HFFc6 (cell line): ENCODE measurements at regions not wholly inside any gene's neighbourhood (a gene's known extent, or its start where the extent isn't known, plus 50 kb on each side); places are given as distances from the start of the nearest gene placed in this dataset.

ENCODE experiments used
- DNase-seq: peaks from one replicate; pipeline ENCODE4 v3.0.0-alpha.2; 2018
- H3K27ac Mint-ChIP-seq: 2 replicates; pipeline ENCODE4 v1.8.0; 2020; ENCODE audit warnings: mild to moderate bottlenecking, mixed read lengths
- H3K27me3 Mint-ChIP-seq: 2 replicates; pipeline ENCODE4 v1.8.0; 2021; ENCODE audit warnings: mild to moderate bottlenecking, moderate library complexity, mixed read lengths; ENCODE audit not compliant: insufficient read depth
- H3K36me3 Mint-ChIP-seq: 2 replicates; pipeline ENCODE4 v1.8.0; 2021; ENCODE audit warnings: low read depth, mixed read lengths
- H3K4me1 Mint-ChIP-seq: 2 replicates; pipeline ENCODE4 v1.8.0; 2020; ENCODE audit warnings: low read depth, mixed read lengths
- H3K4me3 Mint-ChIP-seq: 2 replicates; pipeline ENCODE4 v1.8.0; 2020; ENCODE audit warnings: mild to moderate bottlenecking, moderate library complexity, mixed read lengths
- H3K9me3 Mint-ChIP-seq: 2 replicates; pipeline ENCODE4 v1.8.0; 2020; ENCODE audit warnings: mild to moderate bottlenecking, mixed read lengths
- TF ChIP-seq, protein P1 (sequence below): fragments of 200-600 bp; sonication (generic); IDR thresholded peaks from 2 replicates; pipeline ENCODE4 v1.5.0; 2021; ENCODE audit warnings: antibody characterized with exemption, mild to moderate bottlenecking

DNA sequence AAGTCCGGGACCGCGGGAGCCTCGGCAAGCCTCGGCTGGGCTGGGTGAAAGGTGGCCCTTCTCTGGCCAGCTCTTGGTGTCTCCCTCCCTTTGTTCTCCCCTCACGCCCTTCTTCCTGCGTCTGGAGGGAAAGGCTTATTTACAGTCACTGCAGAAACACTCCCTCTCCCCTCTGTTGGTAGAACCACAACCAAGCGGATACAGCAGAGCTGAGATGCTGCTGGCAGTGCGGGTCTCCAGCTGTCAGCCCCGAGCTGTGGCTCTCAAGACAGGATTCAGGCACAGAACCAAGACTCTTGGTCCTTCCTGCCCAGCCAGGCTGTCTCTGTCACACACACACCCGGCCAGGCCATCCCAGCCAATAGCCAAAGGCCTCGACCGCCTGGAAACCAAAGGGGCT lies 133.3 kb downstream of the ENGASE start:
- Mint-ChIP-seq H3K4me3 (no peak overlapping the region), H3K27me3 (peaks cover 36% of the 10 kb centered on the region), H3K4me1 (no peaks in the 10 kb centered on the region), H3K27ac (no peak overlapping the region), H3K36me3 (no peaks in the 10 kb centered on the region), H3K9me3 (no peaks in the 10 kb centered on the region)
- no peak for DNase-seq
- TF ChIP-seq, protein P1, sequence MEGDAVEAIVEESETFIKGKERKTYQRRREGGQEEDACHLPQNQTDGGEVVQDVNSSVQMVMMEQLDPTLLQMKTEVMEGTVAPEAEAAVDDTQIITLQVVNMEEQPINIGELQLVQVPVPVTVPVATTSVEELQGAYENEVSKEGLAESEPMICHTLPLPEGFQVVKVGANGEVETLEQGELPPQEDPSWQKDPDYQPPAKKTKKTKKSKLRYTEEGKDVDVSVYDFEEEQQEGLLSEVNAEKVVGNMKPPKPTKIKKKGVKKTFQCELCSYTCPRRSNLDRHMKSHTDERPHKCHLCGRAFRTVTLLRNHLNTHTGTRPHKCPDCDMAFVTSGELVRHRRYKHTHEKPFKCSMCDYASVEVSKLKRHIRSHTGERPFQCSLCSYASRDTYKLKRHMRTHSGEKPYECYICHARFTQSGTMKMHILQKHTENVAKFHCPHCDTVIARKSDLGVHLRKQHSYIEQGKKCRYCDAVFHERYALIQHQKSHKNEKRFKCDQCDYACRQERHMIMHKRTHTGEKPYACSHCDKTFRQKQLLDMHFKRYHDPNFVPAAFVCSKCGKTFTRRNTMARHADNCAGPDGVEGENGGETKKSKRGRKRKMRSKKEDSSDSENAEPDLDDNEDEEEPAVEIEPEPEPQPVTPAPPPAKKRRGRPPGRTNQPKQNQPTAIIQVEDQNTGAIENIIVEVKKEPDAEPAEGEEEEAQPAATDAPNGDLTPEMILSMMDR: no peak

DNA sequence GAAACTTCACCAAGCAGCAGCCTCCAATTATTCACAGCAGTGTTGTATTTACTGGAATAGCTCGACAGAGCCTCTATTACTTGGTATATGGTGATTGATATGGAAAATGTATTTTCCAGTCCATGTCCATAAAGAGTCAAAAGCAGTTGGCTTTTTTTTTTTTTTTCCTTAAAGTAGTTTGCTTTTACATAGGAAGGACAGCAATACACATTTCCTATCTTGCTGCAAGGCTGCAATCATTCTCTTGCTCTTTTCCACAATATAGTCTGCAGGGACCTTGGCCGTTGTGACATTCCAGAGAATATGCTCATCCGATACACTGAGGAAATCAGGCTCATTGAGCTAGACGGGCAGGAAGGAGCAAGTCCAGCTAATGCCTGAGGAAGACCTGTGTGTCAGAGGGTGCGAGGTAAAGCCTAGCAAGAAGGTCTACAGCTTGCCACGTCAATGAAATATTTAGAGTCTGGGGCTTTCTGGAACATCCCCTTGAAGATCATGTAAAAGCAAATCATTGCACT lies 131.1 kb downstream of the ENGASE start:
- Mint-ChIP-seq H3K27ac (no peak overlapping the region), H3K9me3 (no peaks in the 10 kb centered on the region), H3K4me1 (peaks cover 12% of the 10 kb centered on the region), H3K27me3 (peaks cover 31% of the 10 kb centered on the region), H3K36me3 (no peaks in the 10 kb centered on the region), H3K4me3 (no peak overlapping the region)
- DNase-seq: no peak
- TF ChIP-seq, protein P1: no peak

DNA sequence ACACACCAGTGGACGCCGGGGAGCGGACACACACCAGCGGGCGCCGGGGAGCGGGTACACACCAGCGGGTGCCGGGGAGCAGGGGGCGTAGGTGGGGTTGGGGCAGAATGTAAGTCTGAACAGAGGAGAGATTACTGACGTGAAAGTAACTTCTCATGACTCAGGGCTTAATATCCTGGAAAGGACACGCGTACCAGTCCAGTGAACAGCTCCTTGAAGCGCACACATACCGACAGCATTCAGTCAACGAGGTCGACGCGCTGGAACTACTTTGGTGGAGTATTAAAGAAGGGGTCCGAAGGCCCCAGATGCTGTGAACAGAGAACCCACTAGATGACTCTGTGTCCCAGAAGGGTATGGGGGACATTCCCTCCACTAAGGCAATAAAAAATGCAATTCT lies 129.6 kb downstream of the ENGASE start:
- Mint-ChIP-seq H3K27ac (no peak overlapping the region), H3K4me3 (no peak overlapping the region), H3K27me3 (peaks cover 26% of the 10 kb centered on the region), H3K36me3 (no peaks in the 10 kb centered on the region), H3K9me3 (no peaks in the 10 kb centered on the region), H3K4me1 (peaks cover 12% of the 10 kb centered on the region)
- no peak for DNase-seq
- TF ChIP-seq, protein P1: no peak

DNA sequence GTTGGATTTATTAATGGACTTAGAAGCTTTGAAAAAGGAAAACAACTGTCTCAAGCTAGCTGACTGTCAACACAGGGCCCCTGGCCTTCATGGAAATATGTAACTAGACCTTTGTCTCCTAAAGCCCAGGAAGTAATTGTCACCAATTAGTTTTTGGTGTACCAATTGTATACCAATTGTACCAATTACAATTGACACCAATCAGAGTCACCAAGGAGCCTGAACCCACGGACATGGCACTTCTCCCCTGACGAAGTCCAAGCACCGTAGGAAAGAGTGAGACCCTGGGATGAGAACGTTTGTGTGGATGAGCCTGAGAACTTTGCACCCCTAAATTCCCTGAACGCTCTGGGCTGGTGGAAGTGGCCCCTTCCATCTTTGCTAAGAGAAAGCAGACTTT lies 129.0 kb downstream of the ENGASE start:
- DNase-seq: no peak
- H3K36me3 Mint-ChIP-seq: no peaks in the 10 kb centered on the region
- H3K4me1 Mint-ChIP-seq: peaks cover 12% of the 10 kb centered on the region
- no peaks in the 10 kb centered on the region for H3K9me3 Mint-ChIP-seq
- no peak overlapping the region for H3K4me3 Mint-ChIP-seq
- TF ChIP-seq, protein P1: no peak
- H3K27me3 Mint-ChIP-seq: peaks cover 20% of the 10 kb centered on the region
- H3K27ac Mint-ChIP-seq: no peak overlapping the region

DNA sequence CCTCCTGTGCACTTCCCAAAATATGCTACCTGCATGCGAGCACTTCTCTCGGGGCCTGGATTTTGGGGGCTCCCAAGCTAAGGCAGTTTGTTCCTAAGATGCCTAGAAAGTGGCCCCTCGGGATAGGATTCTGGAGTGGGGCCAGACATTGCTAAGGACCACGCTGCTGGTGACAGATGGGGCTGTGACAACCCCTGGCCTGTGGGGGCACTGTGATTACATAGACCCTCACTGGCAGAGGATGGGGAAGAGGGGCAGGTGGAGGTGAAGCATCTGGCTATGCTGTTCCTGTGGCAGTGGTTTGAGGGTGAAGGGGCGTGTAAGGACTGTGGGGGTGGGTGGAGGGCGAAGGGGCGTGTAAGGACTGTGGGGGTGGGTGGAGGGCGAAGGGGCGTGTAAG lies 128.4 kb downstream of the ENGASE start:
- Mint-ChIP-seq H3K9me3 (no peaks in the 10 kb centered on the region), H3K27me3 (peaks cover 17% of the 10 kb centered on the region), H3K4me3 (no peak overlapping the region)

More for the DNA sequence above, 128.4 kb downstream of the ENGASE start:
- no peak for DNase-seq
- H3K4me1 Mint-ChIP-seq: peaks cover 12% of the 10 kb centered on the region
- no peak overlapping the region for H3K27ac Mint-ChIP-seq
- no peaks in the 10 kb centered on the region for H3K36me3 Mint-ChIP-seq
- TF ChIP-seq, protein P1: no peak
